Fibroblast of mammary gland (primary cell): ENCODE measurements at regions not wholly inside any gene's neighbourhood (a gene's known extent, or its start where the extent isn't known, plus 50 kb on each side); places are given as distances from the start of the nearest gene placed in this dataset.

Experiments used
- DNase-seq: peaks from one replicate; pipeline ENCODE4 v3.0.0-alpha.2; 2010; ENCODE audit warnings: low read depth
- H3K4me3 ChIP-seq: 2 replicates; pipeline ENCODE4 v1.5.1; 2011; ENCODE audit warnings: low read depth, mild to moderate bottlenecking, low read length, moderate library complexity; ENCODE audit not compliant: control insufficient read depth
- TF ChIP-seq, protein P1 (sequence below): conservative IDR thresholded peaks from 2 replicates; pipeline ENCODE4 v1.5.1; 2011; ENCODE audit warnings: low read depth, low read length, inconsistent platforms; ENCODE audit not compliant: control insufficient read depth, insufficient read depth

DNA sequence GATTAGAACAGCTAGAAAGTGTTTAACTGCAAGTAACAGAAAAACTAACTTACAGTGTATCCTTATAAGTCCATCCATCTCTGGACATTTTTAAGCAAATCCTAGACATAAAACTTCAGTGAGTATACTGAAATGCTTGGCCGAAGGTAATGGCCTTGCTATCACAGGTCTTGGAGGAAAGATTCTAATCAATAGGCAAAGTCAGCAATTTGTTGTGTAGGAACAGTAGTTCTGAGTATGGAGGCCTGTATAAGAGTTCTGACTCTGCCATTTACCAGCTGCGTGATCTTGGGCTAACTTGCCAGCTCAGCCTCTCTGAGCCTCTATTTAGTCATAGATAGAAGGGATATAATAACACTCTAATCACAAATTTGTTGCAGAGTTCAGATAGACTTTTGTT is 328.1 kb downstream of the IL20RB start:
- no peak overlapping the region for H3K4me3 ChIP-seq
- DNase-seq = no peak
- TF ChIP-seq, protein P1, sequence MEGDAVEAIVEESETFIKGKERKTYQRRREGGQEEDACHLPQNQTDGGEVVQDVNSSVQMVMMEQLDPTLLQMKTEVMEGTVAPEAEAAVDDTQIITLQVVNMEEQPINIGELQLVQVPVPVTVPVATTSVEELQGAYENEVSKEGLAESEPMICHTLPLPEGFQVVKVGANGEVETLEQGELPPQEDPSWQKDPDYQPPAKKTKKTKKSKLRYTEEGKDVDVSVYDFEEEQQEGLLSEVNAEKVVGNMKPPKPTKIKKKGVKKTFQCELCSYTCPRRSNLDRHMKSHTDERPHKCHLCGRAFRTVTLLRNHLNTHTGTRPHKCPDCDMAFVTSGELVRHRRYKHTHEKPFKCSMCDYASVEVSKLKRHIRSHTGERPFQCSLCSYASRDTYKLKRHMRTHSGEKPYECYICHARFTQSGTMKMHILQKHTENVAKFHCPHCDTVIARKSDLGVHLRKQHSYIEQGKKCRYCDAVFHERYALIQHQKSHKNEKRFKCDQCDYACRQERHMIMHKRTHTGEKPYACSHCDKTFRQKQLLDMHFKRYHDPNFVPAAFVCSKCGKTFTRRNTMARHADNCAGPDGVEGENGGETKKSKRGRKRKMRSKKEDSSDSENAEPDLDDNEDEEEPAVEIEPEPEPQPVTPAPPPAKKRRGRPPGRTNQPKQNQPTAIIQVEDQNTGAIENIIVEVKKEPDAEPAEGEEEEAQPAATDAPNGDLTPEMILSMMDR = no peak

DNA sequence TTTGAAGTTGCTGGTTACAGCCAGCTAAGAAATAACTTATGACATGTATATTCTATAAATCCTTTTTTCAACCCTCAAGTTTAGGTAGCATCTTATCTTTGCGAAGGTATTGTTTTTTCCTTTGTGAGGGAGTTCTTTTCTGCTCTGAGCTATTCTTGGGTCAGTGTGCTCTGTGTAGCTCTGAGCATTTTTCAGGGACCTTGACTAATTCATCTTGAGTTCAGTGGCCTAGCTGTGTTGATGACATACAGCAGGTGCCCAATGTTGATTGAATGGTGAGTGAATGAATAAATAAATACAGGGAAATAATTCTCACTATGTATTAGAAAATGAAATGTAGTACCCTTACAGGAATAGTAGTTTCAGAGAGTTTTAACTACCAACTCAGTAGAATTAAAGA is 335.3 kb downstream of the IL20RB start:
- DNase-seq = no peak
- H3K4me3 ChIP-seq = no peak overlapping the region
- TF ChIP-seq, protein P1 = no peak

DNA sequence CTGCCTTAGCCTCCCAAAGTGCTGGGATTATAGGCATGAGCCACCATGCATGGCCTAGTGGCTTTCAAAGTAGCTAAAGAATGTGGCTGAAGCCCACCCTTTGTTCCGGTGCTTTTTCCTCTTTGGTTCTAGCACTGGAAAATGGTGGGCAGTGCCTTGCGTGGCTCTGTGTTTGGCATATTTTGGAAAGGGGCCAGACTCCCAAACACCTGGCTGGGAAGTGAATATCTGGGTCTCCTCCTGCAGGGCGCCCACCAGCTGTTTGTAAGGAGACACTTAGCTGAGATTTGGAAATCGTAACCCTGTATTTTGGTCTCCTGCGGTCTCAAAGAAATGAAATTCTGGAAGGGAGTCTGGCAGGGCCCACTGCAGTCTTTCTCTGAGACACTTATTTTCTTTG is 336.4 kb downstream of the IL20RB start:
- TF ChIP-seq, protein P1 = no peak
- DNase-seq = no peak
- no peak overlapping the region for H3K4me3 ChIP-seq

DNA sequence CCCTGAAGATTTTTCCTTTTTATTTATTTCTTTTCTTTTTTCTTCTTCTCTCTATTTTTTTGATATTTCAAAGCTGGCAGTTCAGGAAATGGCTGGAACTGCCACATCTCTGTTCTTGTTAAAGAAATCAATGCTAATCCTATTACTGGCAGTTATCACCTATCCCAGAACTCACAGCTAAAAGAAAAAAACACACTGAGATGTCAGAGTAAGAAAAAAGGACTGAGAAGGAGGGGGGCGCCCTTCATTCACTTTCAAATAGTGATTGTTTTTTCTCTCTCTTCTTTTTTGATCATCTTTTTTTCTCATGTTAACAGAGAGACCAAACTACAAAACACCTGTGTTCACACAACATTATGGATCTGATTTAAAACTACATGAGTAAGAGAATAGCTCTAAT is 337.1 kb downstream of the IL20RB start:
- TF ChIP-seq, protein P1 = no peak
- no peak overlapping the region for H3K4me3 ChIP-seq
- no peak for DNase-seq

DNA sequence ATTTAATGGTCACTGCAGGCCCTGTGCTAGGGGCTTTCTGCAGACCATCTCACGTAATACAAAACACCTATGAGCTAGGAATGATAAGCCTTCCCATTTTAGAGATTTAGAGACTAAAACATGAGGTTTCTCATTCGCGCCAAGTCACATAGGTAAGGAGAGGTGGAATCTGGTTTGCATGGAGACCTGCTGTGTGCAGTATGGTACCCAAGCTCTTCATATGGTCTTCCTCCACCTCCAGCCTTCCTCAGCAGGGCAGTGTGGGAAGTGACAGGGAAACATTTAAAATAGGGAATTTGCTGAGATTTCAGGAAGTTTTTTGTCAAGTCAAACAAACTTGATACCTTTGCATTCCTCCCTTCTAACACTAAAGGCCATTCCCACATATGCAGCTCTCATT is 337.6 kb downstream of the IL20RB start:
- TF ChIP-seq, protein P1 = no peak
- no peak for DNase-seq
- H3K4me3 ChIP-seq = no peak overlapping the region

DNA sequence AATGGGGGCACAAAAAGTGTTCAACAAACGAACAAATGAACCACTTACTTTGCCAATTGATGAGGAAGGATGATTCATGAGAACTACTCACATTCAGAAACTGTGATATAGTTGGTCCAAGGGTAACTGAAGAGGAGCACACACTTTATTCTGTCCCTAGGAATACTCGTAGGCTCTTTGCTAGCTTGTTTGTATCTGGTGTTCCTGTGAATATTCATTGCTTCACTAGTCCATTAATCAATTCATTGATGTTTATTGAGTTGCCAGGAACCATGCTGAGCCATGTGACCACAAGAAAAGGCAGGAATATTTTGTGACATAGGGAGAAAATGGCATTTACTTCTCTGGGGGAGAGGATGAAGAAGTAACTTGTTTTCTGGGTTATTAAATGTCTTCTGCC is 338.3 kb downstream of the IL20RB start:
- DNase-seq = no peak
- H3K4me3 ChIP-seq = no peak overlapping the region
- TF ChIP-seq, protein P1 = no peak

DNA sequence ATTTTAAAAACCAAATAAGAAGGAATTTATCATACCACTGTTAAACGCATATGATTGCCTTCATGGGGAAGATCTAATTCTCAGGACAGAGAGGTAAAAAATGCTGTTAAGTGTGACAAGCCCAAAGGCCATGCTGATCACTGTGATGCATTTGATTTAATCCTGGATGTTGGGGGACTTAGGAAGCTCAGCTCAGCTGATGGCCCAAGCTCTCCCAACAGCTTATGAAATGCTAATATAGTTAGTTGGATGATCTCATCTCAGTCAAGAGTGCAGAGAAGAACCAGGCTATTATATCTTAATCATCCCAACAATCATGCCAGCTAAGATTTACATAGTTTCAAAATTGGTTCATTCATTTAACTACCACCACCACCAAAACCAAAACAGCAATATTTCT is 340.0 kb downstream of the IL20RB start:
- TF ChIP-seq, protein P1 = no peak
- no peak for DNase-seq
- H3K4me3 ChIP-seq = no peak overlapping the region
